Islet of Langerhans (tissue), 1 donor: ENCODE measurements at regions not wholly inside any gene's neighbourhood (a gene's known extent, or its start where the extent isn't known, plus 50 kb on each side); places are given as distances from the start of the nearest gene placed in this dataset.
"Not testable (repeated sequence)": the region's sequence is repeated elsewhere in the genome, so short reads cannot be mapped to it uniquely, and the experiment has no call there.

Source experiments
- FAIRE-seq: peaks from one replicate; lab custom pipeline; 2011; peaks lifted over from hg19 to GRCh38; lab: Jason Lieb, UNC

DNA sequence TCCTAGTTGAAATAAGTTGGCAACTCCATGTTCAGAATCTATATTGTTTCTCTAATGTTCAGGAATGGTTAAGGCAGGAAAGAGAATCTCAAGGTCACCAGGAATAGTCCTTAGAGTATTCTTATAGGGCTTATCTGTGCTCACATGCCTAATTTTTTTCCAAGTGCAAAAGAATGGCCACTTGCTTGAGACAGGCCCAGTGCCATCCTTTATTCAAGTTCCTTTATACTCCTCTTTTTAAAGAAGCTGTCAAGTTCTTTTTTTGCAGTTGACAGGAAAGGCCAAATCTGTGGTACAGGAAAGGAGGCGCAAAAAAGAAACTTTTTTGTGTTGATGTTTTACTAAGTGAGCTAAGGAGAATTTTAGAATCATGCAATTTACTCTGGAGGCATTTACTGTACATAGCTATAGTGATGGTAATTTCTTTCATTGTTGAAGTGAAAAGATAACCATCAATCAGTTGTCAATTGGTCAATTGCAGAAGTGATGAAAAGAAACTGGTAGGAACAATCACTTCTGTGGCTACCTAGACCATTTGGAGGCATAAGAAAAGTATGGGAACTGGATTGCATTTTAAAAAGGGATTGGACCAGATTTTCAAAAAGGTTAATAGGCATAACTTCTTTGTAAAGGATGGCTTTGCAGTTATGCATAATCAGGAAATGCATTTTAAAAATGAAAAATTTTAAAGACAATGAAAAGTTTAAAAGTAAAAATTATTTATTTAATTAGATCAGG is 102.5 kb upstream of the SOX2 start:
- no peak for FAIRE-seq

DNA sequence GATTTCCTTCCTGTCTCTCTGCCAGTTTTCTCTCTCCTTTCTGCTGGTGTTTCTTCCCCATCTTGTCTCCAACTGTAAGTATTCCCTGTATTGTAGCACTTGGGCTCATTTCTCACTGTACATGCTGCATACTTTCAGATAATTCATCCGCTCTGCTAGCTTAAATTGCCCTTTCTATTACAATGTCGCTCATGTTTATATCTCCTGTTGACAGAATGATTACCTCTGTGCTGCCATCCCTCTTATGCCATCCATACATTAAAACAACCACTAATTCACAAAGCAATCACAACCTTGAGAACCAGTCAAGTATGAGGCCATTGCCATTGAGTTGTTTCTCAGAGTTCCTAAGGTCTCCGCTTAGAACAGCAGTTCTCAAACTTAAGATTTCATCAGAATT is 107.5 kb upstream of the SOX2 start:
- FAIRE-seq, result no peak

DNA sequence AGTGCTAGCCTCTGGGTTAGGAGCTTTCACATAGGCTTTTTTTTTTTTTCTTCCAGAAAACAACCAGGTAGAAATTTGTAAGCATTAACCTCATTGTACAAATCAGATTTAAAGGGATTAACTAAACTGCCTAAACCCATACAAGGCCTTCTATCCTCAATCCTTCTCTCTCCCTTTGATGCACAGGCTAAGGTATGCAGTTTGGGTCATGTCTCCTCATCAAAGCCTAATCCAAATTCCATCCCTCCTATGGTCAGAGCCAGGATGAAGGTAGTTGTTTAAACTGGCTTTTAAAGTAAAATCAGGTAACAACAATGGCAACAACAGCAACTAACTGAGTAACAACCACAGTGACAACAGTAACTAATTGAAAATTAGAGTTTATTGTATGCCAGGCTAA is 115.6 kb upstream of the SOX2 start:
- FAIRE-seq, result no peak

DNA sequence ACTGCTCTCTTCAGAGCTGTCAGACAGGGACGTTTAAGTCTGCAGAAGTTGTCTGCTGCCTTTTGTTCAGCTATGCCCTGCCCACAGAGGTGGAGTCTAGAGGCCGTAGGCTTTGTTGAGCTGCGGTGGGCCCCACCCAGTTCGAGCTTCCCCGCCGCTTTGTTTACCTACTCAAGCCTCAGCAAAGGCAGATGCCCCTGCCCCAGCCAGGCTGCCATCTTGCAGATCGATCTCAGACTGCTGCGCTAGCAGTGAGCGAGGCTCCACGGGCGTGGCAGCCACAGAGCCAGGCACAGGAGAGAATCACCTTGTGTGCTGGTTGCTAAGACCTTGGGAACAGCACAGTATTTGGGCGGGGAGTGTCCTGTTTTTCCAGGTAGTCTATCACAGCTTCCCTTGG is 120.8 kb upstream of the SOX2 start:
- FAIRE-seq, result not testable (repeated sequence)

DNA sequence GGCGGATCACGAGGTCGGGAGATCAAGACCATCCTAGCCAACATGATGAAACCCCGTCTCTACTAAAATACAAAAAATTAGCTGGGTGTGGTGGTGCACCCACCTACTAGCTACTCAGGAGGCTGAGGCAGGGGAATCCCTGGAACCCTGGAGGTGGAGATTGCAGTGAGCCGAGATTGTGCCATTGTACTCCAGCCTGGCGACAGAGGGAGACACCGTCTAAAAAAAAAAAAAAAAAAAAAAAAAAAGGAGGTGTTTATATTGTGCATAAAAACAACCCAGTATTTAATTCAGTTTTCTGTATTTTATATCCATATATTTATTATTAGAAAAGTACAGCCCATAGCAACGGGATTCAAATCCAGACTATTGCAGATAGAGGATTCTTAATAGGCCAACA is 129.1 kb upstream of the SOX2 start:
- no peak for FAIRE-seq

DNA sequence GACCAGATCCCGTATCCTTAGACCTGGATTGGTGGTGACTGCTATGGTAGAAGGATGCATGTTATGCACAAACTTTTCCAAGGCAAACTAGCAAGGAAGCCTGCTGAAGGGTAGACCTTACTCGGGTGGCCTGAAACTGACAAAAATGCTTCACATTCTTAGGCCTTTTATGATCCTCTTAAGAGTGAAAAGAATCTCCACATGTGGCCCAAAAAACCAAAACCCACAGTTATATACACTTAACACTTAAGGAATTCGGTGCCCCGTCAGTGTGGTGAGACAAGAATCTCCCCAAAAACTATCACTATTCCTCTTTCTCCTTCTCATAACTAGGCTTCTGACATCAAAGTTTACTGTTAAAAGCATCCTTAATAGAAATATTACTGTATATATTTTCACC is 130.1 kb upstream of the SOX2 start:
- FAIRE-seq, result no peak

DNA sequence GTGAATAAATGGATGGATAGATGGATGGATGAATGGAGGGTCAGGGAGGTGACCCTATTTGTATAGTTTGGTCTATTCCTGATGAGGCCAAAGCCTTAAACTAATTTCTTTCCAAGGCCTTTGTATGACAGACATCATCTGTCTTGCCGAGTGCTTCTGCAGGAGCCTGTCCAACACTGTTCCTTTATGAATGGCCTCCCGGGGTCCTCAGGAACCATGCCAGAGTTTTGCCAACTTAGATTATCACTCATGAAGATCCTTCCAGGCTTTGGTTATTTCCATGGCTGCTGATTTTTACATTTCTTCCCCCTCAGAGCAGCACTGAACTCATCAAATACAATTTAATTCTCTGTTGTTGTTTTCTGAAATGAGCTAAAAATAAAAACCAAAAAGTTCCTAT is 133.0 kb upstream of the SOX2 start:
- no peak for FAIRE-seq

DNA sequence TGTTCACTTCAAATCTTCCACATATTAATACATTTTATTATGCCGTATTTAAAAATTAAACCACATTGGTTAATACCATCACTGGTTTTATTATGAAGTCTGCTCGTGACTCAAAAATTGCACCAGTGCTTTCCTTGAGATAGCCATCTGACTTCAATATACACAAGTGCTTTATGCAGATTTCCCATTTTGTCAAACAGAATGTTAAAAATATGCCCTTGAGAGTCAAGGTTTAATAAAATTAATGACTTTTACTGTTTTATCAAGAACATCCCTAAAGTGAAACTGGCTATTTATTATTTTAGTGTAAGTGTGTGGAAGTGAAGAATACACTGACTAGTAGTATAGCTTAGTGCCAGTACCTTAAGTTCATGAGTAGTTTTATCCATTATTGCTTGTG is 139.3 kb upstream of the SOX2 start:
- no peak for FAIRE-seq

DNA sequence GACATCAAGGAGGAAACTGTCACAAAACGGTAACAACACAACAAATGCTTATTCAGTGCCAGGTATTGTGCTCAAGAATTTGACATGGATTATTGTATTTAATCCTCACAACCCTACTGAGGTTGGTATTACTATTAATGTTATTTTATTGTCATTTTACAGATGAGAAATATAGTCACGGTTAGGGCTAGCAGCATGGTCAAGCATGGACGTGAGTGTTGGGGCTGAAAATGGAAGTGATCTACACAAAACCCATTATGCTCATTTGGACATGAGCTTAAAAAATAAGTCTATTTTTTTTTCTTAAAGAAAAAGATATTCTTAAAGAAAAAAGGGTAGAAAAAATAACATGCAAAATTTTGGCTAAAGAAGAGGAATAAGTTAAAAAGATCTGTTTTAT is 141.3 kb upstream of the SOX2 start:
- FAIRE-seq, result no peak

DNA sequence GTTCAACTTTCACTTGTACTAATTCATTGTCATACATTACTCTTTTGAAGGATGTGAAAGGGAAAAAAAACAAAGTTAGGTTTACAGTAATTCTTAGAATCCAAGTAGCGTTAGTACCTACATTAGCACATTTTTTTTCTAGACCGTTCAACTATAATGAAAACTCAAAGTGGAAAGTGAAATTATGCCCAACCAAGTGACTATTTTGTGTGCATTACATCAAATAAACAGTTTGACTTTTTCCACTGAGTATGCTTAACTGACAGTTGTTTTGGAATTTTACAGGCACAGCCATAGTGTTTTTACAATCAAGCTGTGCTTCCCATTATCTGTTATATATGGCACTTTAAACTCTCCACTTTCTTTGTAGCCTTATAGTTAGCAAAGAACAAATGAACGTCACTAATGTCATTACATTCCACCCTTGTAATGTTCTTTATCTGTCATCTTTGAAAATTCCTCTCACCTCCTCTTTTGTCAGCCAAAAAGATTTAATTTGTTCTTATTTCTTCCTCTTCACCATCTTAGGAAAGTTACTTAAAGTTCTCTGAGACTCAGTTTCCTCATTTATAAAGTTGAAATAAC is 142.3 kb upstream of the SOX2 start:
- no peak for FAIRE-seq

DNA sequence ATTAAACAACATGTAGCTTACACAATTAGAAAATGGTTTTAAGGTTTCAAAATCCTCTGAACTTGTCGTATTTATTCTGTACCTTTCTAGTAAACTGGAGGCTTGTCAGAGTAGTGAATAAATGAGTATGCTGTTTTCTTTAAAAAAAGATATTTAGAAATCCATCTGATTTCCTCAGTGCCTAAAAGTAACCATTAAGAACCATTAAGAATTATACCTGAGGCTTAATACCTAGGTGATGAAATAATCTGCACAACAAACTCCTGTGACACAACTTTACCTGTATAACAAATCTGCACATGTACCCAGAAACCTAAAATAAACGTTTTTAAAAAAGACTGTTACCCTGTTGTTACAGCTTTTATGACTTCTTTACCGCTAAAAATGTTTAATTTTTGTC is 143.0 kb upstream of the SOX2 start:
- FAIRE-seq, result no peak

DNA sequence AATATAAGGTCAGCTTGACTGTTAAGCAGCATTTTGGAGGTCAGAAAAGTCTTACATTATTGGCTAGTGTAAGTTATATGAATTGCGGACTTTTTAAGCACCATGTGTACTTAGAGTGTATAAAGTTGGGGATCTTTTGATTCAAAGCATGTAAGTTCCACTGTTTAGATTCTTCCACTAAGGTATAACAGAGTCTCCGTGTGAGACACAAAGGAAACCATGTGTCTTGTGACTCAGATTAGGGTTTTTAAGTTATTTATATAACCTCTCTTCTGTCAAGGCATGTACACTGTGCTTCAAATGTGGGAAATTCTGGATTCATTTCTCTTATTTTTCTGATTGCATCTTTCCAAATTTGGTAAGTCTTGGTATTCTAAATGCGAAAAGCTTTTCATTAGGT is 143.5 kb upstream of the SOX2 start:
- FAIRE-seq, result no peak

DNA sequence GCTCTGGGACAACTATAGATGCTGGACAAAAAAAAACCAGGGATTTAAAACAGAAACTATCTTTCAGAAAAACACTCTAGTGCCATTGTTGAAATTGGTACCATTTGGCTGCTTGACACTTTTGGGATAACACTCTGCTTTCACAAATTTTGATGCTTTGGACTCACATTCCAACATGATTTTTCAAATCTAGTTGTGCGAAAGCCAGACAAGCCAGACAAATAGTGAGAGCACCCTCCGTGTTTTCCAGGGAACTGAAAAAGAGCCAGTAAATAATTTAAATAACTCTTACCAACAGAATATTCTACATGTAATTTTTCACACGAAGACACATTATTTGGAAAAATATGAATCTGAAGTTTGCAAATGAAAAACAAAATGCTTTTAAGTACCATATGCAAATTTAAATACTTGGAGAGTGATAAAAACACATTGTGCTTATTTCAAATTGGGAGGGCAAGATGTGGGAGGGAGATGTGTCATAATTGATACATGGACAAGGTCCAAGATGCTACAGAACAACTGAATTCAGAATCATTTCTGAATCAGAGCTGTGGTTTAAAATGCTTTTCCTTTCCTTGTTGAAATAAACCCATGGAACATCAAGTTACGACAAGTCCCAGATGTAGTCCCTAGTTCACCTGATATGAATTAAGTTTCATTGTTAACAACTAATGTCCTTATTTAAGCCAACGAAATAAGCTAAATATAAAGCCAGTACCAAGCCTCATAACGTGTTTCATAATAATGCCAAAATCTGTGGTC is 144.2 kb upstream of the SOX2 start:
- no peak for FAIRE-seq

DNA sequence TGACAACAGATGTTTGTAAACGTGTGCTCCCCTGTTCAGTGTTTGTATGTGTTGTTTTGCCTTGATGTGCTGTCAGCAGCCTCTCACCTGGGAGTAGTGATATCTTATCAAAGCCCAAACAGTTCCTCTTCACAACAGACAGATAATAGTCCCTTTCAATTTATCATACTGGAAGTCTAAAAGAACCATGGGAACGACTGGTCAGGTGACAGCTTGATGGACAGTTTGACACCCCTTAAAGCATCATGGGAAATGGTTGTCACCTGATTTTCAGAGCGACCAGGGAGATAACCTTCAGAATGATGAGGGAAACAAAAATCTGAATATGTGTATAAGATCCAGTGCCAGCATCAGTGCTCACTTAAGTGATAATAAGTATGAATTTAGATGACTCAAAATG is 146.3 kb upstream of the SOX2 start:
- no peak for FAIRE-seq

DNA sequence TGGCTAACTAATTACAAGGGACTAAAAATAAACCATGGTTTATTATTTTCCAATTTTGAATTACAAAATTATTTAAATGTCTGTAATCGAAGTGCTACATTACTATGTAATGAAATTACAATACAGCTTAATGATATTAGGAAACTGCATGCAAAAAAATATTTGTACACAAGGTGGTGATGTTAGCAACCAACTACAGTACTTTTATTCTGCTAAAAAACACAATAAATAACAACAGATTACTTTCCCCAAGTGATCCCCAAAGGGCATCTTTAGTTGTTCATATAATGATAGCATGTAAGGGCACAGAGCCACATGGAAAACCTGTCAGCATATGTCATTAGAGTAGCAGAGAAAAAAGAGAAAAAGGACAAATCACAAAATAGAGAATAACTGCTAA is 147.5 kb upstream of the SOX2 start:
- no peak for FAIRE-seq

DNA sequence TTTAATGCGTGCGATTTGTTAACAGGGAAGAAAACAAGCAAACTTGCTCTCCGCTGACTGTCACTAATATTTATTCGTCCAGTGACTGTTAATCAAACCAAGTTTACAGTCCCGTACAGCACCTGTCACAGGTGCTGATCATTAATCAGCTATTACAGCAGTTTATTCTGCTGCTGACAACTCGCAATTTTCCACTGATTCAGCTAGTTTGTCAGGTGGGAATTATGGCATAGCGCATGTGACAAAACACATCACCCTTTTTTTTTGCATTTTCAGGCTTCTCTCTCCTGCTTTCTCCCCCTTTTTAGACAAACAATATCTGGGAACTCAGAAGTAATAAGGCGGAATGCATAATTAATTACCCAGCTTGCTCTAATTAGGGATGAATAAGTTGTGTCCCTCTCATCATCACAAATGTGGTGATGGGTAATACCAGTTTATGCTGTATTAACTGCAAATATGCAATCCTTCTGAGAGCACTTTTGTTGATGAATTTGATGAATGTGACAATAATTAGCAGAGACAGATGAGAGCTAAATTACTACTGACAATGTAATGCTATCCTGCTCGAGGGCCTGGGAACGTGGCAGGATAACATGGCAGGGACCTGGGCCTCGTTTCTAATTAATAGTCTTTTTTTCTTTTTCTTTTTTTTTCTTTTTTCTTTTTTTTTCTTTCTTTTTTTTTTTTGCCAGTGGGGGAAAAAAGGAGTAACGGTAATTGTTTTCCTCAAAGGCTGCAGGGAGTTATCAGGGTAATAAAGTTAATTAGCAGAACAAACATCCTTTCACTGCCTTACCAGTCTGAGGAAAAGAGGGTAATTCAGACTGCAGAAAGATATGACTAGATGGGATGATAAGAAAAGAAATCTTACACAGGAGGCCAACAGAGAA is 150.3 kb upstream of the SOX2 start:
- FAIRE-seq, result no peak

DNA sequence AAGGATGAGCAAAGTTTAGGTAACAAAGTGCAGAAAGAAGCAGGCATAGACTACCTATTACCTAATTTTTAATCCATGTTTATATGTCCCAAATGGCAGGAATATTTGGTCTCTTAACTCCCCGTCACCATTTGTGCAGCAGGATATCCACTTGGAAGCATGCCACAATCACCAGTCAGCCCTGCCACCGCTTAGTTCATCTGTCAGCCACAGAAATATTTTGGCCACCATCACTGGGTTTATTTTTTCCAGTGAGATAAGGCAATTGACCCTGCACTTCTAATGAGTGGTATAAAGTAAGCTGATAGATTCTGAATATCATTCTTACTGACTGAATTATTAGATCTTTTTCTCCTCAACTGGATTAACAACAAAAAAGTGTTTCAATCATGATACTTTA is 152.9 kb upstream of the SOX2 start:
- no peak for FAIRE-seq

DNA sequence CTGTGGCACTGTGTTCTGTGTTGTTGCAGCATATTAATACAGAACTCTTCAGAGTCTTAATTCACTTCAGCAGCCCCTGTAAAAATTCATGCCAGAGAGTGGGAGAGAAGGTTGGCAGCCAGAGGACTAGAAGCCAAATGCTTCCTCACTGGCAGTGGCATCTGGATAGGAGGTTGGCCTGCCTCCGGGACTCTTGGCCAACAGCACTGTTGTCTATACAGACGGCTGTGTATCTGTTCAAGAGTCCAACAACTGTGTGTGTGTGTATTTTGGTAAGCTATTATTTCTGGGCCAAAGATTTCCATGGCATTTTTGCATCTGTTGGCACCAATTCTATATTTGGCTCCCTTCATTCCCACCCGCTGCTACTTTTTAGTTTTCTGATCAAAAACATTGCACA is 156.0 kb upstream of the SOX2 start:
- no peak for FAIRE-seq

DNA sequence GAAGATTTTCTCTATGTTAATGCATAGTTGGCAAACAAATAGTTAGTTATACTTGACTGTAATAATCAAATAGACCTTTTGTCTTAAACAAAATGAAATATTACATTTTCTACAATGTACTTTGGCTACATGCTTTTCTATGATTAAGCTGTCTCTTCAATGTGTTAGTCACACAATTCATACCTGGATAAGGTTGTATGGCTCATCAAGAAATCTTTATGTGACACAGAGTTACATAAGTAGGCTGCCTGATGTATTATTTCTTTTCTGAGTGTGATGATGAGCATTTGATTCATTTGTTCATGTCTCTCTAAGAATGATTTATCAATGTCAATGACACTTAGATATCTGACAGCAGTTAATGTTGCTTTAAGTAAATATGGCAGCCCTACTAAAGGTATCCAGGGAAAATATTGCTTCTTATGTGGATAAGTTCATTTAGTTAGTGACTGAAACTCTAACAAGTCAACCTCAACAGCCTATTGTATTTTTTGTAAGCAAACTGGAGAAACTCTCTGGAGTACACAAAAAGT is 157.4 kb upstream of the SOX2 start:
- FAIRE-seq, result no peak

DNA sequence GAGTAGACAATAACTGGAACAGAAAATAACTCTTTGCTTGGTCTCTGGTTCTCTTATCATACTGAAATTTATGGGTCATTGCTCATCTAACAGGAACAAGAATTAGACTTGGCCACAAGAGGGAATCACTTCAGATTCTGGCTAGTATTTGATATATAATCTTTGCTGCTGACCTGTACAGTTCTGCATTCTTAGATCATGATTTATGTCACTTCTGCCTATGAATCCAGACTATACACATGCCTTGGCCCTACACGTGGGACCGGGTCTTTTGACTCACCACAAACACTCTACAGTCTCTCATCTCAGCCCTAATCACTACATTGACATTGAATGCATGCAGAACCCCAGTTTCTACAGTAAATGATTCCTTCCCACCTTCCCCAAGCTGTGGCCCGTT is 162.5 kb upstream of the SOX2 start:
- no peak for FAIRE-seq

DNA sequence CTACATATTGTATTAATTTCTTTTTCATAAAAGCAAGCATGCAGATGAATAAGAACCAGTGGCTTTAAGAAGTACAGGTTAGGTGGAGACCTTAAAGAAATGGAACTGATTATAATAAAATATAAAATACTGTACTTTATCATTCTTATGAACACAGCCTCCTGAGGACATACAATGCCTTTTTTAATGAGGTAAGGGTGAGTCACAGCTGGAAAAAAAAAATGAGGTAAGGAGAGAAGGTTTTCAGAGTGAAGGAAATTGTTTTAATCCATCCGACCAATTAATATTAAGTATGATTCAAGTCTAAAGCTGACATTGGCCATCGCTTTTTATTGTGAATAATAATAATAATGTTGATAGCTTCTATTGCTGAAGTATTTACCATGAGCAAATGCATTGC is 170.3 kb upstream of the SOX2 start:
- no peak for FAIRE-seq

DNA sequence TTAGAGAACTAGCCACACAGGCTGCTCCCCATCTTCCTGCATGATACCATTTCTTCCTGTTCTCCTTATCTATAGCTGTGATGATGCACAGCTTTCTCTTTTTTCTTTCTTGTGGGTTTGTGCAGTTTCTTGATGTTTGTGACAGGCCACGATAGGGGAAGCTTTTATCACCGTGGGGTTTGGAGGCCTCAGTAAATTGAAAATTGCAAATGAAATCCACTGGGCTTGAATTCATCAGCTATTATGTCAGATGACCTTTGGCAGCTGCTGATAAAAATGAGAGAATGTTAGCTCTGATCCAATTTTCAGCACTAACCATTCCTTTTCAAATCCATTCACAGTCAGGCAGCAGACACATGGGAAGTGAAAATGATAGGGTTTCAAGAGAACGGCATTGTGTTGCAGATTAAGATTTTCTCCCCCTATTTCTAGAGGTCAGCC is 176.9 kb upstream of the SOX2 start:
- FAIRE-seq, result no peak
